HCEC 1CT (cell line): ENCODE measurements at regions not wholly inside any gene's neighbourhood (a gene's known extent, or its start where the extent isn't known, plus 50 kb on each side); places are given as distances from the start of the nearest gene placed in this dataset.

Experiments used
- DNase-seq: peaks from one replicate; pipeline ENCODE4 v3.0.0-alpha.2; 2017

- DNase-seq, result no peak
These were observed 135.1 kb upstream of the MYLIP start for GRCh38 chr6:15993716-15994228.

DNA sequence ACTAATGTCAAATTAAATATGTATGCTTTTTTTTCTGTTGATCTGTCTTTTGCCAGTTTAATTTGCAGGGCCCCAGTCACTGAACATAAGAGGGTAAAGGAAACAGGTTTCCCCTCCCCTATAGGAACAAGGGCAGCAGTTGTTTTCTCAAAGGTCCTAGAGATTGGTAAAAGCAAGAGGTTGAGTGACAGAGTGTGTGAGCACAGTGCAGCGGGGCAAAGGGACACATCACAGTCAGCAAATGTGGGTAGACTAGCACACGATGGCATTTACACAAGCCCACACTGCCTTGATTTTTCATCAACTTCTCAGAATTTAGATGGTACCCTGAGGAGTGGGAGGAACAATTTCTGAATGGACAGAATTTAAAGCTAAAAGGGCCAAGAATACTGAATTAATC lies 138.7 kb upstream of the MYLIP start:
- no peak for DNase-seq

GRCh38 chr6:15989397-15989796 lies 139.5 kb upstream of the MYLIP start:
- no peak for DNase-seq

DNA sequence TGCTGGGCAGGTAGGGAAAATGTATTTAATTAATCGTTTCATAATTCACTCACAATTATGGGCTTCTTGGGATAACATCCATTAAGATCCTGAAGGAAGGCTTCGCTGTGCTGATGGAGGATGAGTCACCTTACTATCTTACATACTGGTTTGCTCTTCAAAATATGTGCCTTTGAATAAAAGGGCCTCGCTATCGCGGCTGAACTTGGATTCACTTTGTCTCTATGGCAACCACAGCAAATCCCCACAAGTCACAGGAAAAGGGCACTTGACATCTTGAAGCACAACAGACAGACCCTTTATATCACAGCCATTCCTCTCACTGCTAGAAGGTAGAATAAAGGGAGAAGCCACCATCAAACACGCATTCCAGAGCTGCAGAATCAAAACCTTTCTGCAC lies 141.3 kb upstream of the MYLIP start:
- DNase-seq, result no peak

GRCh38 chr6:15986027-15986629 lies 142.8 kb upstream of the MYLIP start:
- no peak for DNase-seq

DNA sequence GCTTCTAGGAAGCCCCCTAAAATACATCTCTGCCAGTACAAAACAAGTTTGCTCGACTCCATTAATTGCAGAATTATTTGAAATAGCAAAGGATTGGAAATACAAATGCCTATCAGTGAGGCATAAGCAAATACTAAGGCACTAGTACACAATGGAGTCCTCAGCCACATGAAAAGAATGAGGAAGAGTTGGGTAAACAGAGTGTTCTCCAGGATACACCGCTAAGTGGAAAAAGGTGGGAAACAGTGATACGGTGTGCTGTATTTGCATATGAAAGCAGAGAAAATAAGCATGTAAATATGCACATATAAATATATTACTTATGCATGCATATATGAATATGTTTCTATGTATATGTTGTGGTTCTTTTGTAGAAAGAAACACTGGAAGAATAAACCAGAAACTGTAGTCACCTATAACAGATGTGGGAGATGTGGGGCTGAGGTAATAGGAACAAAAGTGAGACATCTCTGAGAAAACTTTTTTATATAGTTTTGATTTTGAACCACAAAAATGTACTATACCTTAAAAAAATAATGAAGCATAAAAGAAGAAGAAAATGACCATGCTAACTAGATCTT lies 143.4 kb upstream of the MYLIP start:
- no peak for DNase-seq

GRCh38 chr6:15981956-15982355 lies 146.9 kb upstream of the MYLIP start:
- DNase-seq, result no peak

GRCh38 chr6:15980801-15981200 lies 148.1 kb upstream of the MYLIP start:
- no peak for DNase-seq

GRCh38 chr6:15978426-15978825 lies 150.5 kb upstream of the MYLIP start:
- no peak for DNase-seq

DNA sequence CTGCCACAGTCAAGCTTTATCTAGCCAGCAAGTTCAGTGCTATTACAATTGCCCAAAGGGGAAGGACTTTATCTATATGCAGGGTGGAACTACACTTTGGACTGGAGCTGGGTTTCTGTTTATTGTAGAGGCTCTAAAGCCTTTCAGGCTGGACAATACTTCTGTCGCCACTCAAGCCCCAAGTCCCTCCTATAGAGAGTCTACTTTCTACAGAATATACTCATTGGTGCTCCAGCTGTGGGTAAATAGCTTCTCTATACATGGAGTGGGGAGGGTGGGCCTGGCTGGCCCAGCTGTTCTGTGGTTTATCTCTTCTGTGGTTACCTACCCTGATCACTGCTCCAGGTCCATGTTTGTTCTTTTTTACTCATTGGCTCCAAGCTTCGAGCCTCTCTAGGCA lies 151.8 kb upstream of the MYLIP start:
- DNase-seq, result no peak

- DNase-seq, result no peak
These were observed 154.1 kb upstream of the MYLIP start for GRCh38 chr6:15974817-15975216.

DNA sequence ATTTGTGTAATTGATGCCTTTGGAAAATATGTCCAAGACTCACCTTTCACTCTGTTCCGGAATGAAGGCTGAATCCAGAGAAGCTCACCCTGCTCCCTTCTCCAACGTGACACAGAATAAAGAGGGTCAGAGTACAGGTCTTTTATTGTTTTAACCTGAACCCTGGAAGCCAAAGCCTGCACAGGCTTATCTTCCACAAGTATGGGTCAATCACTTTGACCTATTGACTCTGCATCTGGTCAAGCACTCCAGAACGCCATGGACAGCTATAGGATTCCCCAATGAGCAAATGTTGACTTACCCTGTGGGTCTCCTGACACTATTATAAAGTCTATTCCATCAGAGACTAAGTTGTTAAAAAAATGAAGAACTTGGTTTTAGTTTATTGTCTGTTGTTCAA lies 158.4 kb upstream of the MYLIP start:
- DNase-seq, result no peak

DNA sequence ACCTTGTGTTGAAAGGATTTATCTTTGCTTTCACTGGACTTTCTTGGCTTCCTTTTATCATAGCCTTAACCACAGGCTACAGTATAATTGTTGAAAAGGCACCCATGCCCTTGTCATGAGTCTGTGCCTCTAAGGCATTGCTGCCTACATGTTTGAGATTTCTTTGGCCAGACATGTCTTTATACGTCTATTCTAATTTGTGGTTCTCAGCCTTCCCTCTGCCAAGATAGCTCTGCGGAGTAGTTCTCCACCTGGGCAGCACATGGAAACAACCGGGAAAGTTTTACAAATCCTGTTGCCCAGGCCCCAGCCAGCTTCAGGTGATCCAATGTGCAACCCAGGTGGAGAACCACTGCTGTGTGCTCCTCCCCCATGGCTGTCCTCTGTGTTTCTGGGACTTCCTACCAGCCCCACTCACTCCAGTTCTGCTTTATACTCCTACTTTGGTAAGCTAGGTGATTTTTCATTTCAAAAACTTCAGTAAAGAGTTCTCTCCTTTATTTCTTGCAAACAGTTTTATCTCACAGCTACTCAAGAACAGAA lies 159.6 kb upstream of the MYLIP start:
- DNase-seq, result no peak

- no peak for DNase-seq
These were observed 160.4 kb upstream of the MYLIP start for GRCh38 chr6:15968519-15968918.

DNA sequence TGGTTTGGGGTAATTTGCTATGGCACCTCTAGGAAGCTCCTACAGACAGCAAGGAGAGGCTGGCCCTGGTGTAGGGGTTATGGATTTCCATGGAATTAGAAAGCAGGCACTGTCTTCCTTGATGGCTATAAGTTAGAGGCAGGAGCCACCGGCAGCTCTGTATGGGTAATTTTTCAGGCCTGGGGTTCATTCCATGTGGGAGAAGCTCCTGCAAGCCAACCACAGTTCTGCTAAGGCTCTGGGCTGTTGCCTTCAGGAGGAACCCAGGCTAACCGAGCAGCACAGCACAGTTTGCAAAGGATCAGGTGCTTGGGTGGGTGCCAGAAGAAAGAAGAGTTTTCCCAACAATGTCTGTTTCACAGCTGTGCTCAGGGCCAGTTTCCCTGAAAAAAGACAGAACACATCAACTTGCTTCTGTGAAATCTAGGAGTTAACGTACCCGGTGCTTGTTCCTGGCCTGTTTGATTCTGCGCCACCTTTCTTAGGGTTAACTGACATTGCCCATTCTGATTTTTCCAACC lies 162.8 kb upstream of the MYLIP start:
- DNase-seq, result no peak

DNA sequence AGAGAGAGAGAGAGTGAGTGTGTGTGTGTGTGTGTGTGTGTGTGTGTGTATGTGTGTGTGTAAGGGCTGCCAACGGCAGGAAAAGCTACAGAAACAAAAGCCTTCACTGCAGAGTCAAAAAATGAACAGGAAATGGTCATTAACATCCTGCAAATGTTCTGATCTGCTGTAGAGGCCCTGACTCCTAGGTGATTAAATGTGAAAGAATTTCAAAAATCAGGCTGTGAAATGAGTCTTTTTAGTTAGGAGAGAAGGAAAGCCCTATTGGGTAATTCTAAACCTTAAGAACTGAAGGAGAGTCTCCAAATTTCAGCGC lies 166.5 kb upstream of the MYLIP start:
- DNase-seq, result peak; percentile 49

DNA sequence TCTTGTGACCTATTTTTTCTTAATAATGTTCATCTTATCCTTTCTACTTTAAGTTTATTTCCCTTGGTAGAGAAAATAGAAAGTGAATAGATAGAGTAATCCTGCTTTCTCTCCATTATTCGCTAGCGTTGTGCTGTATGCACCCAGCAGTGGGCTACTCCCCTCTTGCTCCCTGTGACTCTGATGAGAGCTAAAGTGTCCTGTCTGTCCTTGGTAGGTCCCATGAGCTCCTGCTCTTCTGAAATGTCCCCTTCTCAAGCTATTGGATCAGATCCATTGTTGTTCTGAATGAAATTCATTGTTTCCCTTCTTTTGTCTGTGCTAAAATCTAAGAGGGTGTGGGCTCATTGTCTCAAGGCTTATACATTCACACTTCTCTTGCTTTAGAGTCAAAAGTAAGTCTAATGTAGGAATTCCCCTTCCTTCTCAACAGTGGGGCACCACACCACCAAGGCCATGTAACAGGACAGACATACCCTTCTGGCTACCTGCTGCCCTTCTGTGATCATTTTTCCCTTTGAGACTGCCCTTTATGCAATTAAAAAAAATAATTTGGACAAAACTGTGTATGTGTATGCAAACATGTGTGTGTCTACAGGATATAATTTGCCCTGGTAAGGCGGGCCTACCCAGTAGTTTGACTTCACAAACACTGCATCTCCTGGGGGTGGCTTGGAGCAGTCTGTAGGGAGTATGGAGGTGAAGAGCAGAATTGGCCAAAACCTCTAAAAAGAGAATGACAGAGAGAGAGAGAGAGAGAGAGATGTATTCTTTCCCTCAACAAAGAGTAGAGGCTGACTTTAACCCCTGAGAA lies 167.0 kb upstream of the MYLIP start:
- DNase-seq, result no peak

DNA sequence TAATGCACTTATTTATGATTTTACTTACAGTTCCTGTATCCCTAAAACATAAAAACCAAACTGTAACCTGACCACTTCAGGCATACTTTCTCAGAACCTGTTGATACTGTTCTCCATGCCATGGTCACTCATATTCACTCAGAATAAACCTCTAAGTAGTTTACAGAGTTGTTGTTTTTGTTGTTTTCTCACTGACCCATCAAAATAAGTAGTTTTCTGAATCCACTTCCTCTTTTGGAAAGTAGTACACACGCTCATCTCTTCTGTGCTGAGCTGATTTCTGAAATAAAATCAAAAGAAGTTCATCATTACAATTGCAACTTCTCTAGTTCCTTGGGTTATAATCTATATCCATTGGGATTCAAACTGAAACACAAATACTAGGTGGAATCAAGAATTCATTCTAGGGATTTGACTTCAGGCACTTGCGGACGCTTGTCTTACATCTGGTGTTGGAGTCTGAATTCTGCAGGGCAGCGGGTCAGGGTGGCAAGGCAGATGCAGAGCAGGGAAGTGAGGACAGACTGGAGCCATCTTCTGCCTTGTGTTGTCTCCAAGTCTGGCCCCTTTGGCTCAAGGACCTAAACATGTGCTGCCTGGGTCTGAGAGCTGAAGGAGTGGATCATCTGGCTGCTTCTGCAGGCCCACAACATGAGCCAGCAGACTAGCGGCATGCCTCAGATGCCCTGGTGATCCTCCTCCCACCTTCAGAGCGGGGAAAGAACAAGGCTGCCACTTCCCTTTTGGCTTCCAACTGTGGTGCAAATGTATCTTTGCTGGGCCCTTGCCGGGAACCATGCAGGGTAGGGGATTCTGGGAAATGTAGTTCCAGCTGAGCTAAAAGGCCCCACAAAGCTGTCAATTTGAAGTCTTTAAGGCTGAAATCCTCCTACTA lies 167.9 kb upstream of the MYLIP start:
- no peak for DNase-seq

GRCh38 chr6:15957655-15958169 lies 171.2 kb upstream of the MYLIP start:
- no peak for DNase-seq

DNA sequence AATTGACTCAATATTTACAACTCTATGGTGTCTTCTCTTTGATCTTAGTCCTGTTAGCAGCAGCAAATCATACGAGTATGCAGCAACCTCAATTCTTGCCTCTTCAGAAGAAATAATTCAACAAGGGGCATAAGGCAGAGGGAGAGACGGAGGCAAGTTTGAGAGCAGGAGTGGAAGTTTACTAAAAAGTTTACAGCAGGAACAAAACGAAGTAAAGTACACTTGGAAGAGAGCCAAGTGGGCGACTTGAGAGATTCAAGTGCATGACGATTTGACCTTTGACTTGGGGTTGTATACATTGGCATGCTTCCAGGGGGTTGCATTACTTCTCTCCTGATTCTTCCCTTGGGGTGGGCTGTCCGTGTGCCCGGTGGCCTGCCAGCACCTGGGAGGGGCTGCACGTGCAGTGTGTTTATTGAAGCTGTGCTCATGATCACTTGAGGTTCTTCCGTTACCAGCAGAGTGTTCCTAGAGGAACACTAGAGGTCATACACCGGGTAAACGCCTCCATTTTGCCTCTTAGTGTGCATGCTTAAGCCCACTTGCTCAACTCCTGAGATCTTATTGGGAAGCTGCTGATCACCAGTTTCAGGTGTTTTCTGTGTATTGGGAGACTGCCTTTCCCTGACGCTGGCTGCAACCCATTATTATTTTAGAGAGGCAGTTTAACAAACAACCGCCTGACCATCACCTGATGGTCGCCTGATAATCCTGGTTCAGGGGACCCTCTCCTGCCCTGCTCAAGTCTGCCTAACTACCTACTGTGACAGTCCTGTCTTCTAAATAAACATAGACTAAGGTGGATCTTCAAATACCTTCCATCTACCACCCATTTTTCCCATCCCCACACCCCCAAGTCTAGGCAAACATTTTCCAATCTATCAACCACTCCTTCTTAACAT lies 172.4 kb upstream of the MYLIP start:
- no peak for DNase-seq

DNA sequence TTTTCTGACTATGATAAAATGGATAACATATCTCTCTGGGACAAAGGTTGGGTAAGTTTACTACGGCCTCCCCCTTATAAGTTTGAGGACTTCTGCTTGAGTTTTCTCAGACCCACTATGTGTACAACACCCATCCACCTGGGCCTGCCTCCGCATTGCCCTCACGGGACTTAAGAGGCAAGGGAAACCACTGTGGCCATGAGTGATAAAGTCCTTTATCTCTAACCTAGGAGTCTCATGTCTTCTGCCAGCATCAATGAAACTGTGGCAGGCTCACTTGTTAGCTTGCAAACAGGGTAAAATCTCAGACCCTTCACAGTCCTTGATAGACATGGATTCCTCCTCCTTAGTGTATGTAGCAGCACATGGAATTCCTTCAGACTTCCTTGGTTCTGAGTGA lies 173.4 kb upstream of the MYLIP start:
- no peak for DNase-seq
